ENCODE measurements at regions not wholly inside any gene's neighbourhood (a gene's known extent, or its start where the extent isn't known, plus 50 kb on each side); places are given as distances from the start of the nearest gene placed in this dataset.

DNA sequence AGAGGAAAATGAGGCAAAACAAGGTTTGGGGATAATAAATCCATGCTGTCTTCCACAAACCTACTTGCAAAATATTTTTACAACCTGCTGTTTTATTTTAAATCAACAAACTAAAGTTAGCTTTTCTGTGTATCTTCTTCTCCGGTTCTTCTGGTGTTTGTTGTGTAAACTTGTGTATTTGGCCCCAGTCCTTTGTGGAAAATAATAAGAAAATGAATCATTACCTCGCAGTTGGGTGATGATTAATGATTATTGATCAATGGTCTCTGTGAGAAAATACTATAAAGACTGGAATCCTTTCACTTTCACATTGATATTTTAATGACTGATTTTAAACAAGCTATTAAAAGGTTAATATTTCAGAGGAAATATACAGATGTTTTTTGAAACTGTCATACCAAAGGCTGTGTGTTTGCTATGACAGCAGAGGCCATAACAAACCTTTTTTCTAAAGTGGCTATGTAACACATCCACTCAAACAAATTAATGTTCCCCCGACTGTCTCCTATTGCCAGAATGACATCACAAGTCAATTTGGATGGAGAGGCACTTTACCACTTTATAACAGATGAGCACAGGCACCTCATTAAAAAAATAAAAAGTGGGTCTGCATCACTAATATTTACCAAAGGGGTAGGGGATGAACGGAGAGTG, 152.5 kb downstream of the MEX3B start (continued):
- TF ChIP-seq, protein P1, sequence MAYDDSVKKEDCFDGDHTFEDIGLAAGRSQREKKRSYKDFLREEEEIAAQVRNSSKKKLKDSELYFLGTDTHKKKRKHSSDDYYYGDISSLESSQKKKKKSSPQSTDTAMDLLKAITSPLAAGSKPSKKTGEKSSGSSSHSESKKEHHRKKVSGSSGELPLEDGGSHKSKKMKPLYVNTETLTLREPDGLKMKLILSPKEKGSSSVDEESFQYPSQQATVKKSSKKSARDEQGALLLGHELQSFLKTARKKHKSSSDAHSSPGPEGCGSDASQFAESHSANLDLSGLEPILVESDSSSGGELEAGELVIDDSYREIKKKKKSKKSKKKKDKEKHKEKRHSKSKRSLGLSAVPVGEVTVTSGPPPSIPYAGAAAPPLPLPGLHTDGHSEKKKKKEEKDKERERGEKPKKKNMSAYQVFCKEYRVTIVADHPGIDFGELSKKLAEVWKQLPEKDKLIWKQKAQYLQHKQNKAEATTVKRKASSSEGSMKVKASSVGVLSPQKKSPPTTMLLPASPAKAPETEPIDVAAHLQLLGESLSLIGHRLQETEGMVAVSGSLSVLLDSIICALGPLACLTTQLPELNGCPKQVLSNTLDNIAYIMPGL (CRISPR knock-in tag; IDR thresholded peaks at IDR 0.05; ENCODE audit: borderline replicate concordance), result no peak
- TF ChIP-seq E2F6 (IDR thresholded peaks at IDR 0.05; ENCODE audit: borderline replicate concordance, low read depth) (no peak), POLR2A (IDR thresholded peaks at IDR 0.05; ENCODE audit: low read length) (no peak), PHF8 (IDR thresholded peaks at IDR 0.05; ENCODE audit: borderline replicate concordance, low read depth) (no peak), NFE2L2 (conservative IDR thresholded peaks at IDR 0.05; ENCODE audit: low read length) (no peak), RARB (CRISPR knock-in tag; IDR thresholded peaks at IDR 0.05) (no peak)
- TF ChIP-seq, protein P2, sequence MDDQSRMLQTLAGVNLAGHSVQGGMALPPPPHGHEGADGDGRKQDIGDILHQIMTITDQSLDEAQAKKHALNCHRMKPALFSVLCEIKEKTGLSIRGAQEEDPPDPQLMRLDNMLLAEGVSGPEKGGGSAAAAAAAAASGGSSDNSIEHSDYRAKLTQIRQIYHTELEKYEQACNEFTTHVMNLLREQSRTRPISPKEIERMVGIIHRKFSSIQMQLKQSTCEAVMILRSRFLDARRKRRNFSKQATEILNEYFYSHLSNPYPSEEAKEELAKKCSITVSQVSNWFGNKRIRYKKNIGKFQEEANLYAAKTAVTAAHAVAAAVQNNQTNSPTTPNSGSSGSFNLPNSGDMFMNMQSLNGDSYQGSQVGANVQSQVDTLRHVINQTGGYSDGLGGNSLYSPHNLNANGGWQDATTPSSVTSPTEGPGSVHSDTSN (IDR thresholded peaks at IDR 0.05), result no peak

GRCh38 chr15:81890496-81890895, 155.3 kb downstream of the MEX3B start:
- FAIRE-seq (no peak), ATAC-seq (no peak), DNase-seq (ENCODE audit: low read depth in 1 of 2, low spot score in 1 of 2) (no peak)
- Histone ChIP-seq H3K4me1 (no peaks in the 10 kb centered on the region), H3K27ac (no peak overlapping the region), H3K4me2 (no peak overlapping the region), H3K4me3 (no peak overlapping the region), H3K9me3 (no peaks in the 10 kb centered on the region)
- ChIA-PET CTCF (no interaction called here), POLR2A (no interaction called here)
- TF ChIP-seq, protein P3, sequence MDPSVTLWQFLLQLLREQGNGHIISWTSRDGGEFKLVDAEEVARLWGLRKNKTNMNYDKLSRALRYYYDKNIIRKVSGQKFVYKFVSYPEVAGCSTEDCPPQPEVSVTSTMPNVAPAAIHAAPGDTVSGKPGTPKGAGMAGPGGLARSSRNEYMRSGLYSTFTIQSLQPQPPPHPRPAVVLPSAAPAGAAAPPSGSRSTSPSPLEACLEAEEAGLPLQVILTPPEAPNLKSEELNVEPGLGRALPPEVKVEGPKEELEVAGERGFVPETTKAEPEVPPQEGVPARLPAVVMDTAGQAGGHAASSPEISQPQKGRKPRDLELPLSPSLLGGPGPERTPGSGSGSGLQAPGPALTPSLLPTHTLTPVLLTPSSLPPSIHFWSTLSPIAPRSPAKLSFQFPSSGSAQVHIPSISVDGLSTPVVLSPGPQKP (IDR thresholded peaks at IDR 0.05; ENCODE audit: low read depth, low read length), result no peak
- TF ChIP-seq FOXS1 (CRISPR knock-in tag; IDR thresholded peaks at IDR 0.05) (no peak), ZFP36 (IDR thresholded peaks at IDR 0.05; ENCODE audit: borderline replicate concordance, partially characterized antibody) (no peak), RNF2 (IDR thresholded peaks at IDR 0.05; ENCODE audit: borderline replicate concordance, low read depth) (no peak), ZNF302 (CRISPR knock-in tag; IDR thresholded peaks at IDR 0.05) (no peak), RFX5 (IDR thresholded peaks at IDR 0.05) (no peak), FOSB (CRISPR knock-in tag; IDR thresholded peaks at IDR 0.05) (no peak), EHF (CRISPR knock-in tag; IDR thresholded peaks at IDR 0.05) (no peak), HOXB13 (CRISPR knock-in tag; IDR thresholded peaks at IDR 0.05; ENCODE audit: low read depth) (no peak), HEYL (CRISPR knock-in tag; IDR thresholded peaks at IDR 0.05) (no peak)
- 2% methylated on average over 1 of the region's 1 CpG for whole genome bisulfite sequencing (ENCODE audit: missing lambda C conversion rate)

GRCh38 chr15:81889485-81889881, 156.3 kb downstream of the MEX3B start:
- Histone ChIP-seq H3K9me3 (no peaks in the 10 kb centered on the region), H3K27ac (no peak overlapping the region), H3K4me2 (no peak overlapping the region), H3K4me3 (no peak overlapping the region), H3K4me1 (no peaks in the 10 kb centered on the region)
- ChIA-PET CTCF (no interaction called here), POLR2A (no interaction called here)
- DNase-seq (ENCODE audit: low read depth in 1 of 2, low spot score in 1 of 2) (no peak), ATAC-seq (no peak), FAIRE-seq (no peak)
- WGBS (ENCODE audit: missing lambda C conversion rate), result 40% methylated on average over 2 of the region's 2 CpGs
- TF ChIP-seq SMC3 (IDR thresholded peaks at IDR 0.05) (no peak), CBX8 (IDR thresholded peaks at IDR 0.05) (no peak), SREBF2 (IDR thresholded peaks at IDR 0.05) (no peak)

Data from A549 (cell line).